GM12891 (cell line): ENCODE measurements at regions not wholly inside any gene's neighbourhood (a gene's known extent, or its start where the extent isn't known, plus 50 kb on each side); places are given as distances from the start of the nearest gene placed in this dataset.

Experiments
- PAX5 ChIP-seq: IDR thresholded peaks from 2 replicates; pipeline ENCODE4 v1.6.1; 2011; ENCODE audit warnings: low read length, moderate library complexity, mild to moderate bottlenecking; ENCODE audit not compliant: insufficient read depth, severe bottlenecking
- POLR2A ChIP-seq: IDR thresholded peaks from 2 replicates; pipeline ENCODE4 v1.6.1; 2011; ENCODE audit warnings: low read depth, low read length, control low read depth
- POLR2AphosphoS5 ChIP-seq: IDR thresholded peaks from 2 replicates; pipeline ENCODE4 v1.6.1; 2011; ENCODE audit warnings: low read depth, low read length, control low read depth
- TAF1 ChIP-seq: IDR thresholded peaks from 2 replicates; pipeline ENCODE4 v1.6.1; 2011; ENCODE audit warnings: low read depth, low read length, control low read depth

DNA sequence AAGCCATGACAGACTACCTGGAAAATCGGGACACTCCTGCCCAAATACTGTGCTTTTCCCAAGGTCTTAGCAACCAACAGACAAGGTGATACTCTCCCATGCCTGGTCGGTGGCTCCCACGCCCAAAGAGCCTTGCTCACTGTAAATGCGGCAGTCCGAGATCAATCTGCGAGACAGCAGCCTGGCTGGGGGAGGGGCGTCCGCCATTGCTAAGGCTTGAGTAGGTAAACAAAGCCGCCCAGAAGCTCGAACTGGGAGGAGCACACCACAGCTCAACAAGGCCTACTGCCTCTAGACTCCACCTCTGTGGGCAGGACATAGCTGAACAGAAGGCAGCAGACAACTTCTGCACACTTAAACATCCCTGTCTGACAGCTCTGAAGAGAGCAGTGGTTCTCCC, 272.1 kb upstream of the CCNG1 start:
- TF ChIP-seq POLR2A (no peak), PAX5 (no peak), POLR2AphosphoS5 (no peak), TAF1 (no peak)
